GM12801 (cell line): ENCODE measurements at regions not wholly inside any gene's neighbourhood (a gene's known extent, or its start where the extent isn't known, plus 50 kb on each side); places are given as distances from the start of the nearest gene placed in this dataset.

ENCODE experiments used
- TF ChIP-seq, protein P1 (sequence below): IDR thresholded peaks from one replicate; pipeline ENCODE4 v1.5.1; 2011; ENCODE audit warnings: control low read depth; ENCODE audit not compliant: insufficient read length; ENCODE audit errors: extremely low read depth

DNA sequence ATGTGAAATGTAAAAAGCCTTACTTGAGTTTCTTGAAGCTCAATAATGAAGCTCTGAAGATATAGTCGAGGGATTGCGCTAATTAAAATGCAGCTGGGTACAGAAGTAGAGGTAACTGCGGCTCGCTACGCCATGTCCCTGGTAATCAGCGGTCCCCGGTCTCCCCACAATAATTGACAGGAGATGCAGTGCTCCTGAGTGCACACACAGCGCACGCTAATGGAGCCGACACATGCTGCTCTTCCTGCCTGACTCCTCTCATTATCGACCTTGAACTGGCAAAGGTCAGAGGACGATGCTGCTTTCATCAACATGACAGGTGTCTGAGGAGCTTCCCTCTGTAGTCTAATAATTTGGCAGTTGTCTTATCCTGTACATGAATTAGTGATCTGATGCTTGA is 365.9 kb downstream of the RNF144B start:
- TF ChIP-seq, protein P1, sequence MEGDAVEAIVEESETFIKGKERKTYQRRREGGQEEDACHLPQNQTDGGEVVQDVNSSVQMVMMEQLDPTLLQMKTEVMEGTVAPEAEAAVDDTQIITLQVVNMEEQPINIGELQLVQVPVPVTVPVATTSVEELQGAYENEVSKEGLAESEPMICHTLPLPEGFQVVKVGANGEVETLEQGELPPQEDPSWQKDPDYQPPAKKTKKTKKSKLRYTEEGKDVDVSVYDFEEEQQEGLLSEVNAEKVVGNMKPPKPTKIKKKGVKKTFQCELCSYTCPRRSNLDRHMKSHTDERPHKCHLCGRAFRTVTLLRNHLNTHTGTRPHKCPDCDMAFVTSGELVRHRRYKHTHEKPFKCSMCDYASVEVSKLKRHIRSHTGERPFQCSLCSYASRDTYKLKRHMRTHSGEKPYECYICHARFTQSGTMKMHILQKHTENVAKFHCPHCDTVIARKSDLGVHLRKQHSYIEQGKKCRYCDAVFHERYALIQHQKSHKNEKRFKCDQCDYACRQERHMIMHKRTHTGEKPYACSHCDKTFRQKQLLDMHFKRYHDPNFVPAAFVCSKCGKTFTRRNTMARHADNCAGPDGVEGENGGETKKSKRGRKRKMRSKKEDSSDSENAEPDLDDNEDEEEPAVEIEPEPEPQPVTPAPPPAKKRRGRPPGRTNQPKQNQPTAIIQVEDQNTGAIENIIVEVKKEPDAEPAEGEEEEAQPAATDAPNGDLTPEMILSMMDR: no peak

DNA sequence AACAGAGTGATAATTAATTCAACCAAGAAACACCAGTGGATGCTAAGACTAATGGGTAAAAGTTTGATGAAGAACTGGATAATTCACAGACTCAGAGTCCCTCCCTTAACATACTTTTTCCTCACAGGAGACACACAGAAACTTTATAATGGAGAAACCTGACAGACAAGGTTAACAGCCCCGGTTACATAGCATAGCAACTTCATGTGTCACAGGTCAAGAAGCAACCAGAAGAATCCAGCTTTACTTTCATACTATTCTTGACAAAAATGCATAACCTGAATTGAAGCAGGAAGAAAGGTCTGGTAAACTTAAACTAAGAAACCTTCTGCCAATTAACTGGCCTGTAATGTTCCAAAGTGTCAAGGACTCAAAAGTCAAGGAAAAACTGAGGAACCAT is 375.9 kb downstream of the RNF144B start:
- TF ChIP-seq, protein P1: no peak

DNA sequence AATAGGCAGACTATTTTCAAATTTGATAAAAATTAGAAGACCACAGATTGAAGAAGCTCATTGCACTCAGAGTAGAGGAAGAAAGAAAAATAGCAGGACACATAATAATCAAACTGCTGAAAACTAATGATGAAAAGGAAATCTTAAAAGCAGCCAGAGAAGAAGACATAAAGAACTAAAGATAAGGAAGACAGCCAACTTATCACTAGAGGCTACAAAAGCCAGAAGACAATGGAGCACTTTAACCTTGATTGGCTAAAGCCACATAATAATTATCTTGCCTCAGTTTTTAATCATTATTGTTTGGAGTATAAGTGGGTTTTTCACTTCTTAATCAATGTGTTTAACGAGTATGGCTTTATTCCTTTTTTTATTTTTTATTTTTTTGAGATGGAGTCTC is 397.6 kb downstream of the RNF144B start:
- TF ChIP-seq, protein P1: no peak

DNA sequence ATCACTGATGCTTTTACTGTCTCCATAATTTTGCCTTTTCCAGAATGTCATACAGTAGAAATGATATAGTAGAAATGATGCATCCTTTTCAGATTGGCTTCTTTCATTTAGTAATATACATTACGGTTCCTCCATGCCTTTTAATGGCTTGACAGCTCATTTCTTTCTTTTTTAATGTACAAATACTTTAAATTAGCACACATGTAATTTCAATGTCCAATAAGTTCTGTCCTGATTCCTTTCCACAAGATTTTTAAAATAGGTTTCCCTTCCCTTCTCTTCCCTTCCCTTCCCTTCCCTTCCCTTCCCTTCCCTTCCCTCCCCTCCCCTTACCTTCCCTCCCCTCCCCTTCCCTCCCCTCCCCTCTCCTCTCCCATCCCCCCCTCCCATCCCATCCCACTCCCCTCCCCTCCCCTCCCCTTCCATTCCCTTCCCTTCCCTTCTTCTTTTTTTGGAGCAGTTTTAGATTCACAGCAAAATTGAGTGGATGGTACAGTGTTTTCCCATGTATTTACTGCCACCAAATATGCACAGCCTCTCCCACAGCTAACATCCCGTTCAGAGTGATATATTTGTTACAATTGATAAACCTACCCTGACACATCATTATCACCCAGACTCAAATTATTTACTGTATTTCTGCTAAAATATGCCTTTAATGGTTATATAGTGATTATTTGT is 398.8 kb downstream of the RNF144B start:
- TF ChIP-seq, protein P1: no peak

DNA sequence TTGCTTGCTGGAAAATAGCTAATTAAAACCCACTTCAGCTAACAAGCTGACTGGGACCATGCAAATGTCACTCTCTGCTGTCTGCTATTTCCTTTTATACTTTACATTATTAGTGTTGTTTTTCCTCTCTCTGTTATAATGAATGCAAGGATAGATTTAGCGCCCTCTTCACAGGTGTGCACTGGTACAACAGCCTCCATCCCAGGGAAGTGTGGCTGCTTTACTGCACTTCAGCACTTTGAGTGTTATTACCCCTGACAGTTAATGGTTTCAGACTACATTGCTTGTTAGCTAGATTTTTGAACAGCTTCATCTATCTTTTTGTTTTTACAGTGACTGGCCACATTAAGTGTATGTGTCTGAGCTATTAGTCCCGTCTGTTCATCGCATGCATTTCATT is 405.7 kb downstream of the RNF144B start:
- TF ChIP-seq, protein P1: no peak

DNA sequence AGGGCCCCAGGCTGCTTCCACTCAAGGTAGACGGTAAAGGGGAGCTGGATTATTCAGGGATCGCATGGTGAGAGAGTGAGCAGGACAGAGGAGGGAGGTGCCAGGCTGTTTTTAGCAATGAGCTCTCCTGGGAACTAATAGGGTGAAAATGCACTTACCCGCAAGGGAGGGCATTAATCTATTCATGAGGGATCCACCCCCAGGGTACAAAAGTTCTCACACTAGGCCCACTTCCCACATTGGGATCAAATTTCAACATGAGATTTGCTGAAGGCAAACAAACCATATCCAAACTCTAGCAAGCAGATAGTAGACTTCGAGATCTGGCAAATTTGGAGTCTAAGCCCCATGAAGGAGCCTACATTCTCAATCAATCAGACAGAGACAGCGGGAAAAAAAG is 408.6 kb downstream of the RNF144B start:
- TF ChIP-seq, protein P1: no peak

DNA sequence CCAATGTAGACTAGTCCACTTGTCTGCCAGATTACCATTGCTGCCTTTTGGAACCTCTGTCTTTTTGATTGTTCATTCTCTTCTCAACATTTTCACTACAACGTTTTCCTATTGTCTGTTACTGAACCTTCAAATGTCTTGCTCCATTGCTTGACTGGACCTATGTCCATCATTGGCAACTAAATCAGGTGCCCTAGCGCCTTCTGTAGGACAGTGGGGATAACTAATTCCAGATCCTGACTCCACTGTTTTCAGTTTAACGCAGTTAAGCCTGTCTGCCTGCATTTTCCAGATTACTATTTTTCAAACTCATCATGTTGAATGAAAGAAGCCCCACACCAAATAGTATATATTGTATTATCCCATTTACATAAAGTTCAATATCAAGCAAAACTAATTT is 433.6 kb downstream of the RNF144B start:
- TF ChIP-seq, protein P1: no peak
